Adrenal gland (tissue), 9 donors: ENCODE measurements at regions not wholly inside any gene's neighbourhood (a gene's known extent, or its start where the extent isn't known, plus 50 kb on each side); places are given as distances from the start of the nearest gene placed in this dataset.
"Not testable (repeated sequence)": the region's sequence is repeated elsewhere in the genome, so short reads cannot be mapped to it uniquely, and the experiment has no call there.

Source experiments
- DNase-seq, 7 donors: peaks; one replicate each; pipeline ENCODE4 v3.0.0-alpha.2; 2019 to 2020
- H3K27ac ChIP-seq, 5 donors: fragments of 200-600 bp; sonication (generic) in 4 of 5; 1 replicate in 3 of 5; 2 replicates in 2 of 5; pipeline versions ENCODE4 v1.5.1 to v1.8.0; 2016 to 2020; ENCODE audit warnings: mild to moderate bottlenecking in 1 of 5
- H3K27me3 ChIP-seq: fragments of 200-600 bp; 2 replicates; pipeline ENCODE4 v1.8.0; 2021
- H3K36me3 ChIP-seq, 2 donors: fragments of 200-600 bp; replicated peaks in 1 of 2; 1 replicate in 1 of 2; 2 replicates in 1 of 2; pipeline versions ENCODE4 v1.5.1 to v1.8.0; 2018 to 2022
- H3K4me1 ChIP-seq, 2 donors: fragments of 200-600 bp; replicated peaks in 1 of 2; 1 replicate in 1 of 2; 2 replicates in 1 of 2; pipeline versions ENCODE4 v1.5.1 to v1.8.0; 2018 to 2021
- H3K4me3 ChIP-seq, 4 donors: fragments of 200-600 bp; sonication (generic) in 3 of 4; one replicate each; pipeline ENCODE4 v1.5.1; 2016 to 2018
- H3K9me3 ChIP-seq, 3 donors: fragments of 200-600 bp; sonication (generic) in 1 of 3; replicated peaks in 1 of 3; 1 replicate in 2 of 3; 2 replicates in 1 of 3; pipeline versions ENCODE4 v1.5.1 to v1.8.0; 2016 to 2021
- CTCF ChIP-seq, 6 experiments: fragments of 450-650 bp in 4 of 6; fragments of 200-600 bp in 2 of 6; sonication (generic) in 1 of 6; IDR thresholded peaks; 1 replicate in 5 of 6; 2 replicates in 1 of 6; pipeline versions ENCODE4 v1.5.1 to v1.8.0; 2016 to 2021; ENCODE audit warnings: antibody characterized with exemption in 6 of 6, mild to moderate bottlenecking in 2 of 6, moderate library complexity in 1 of 6
- POLR2A ChIP-seq, 2 donors: fragments of 450-650 bp; IDR thresholded peaks; one replicate each; pipeline ENCODE4 v1.6.1; 2017; ENCODE audit warnings: antibody characterized with exemption in 2 of 2, mild to moderate bottlenecking in 2 of 2, moderate library complexity in 1 of 2
- WGBS, 4 donors: extraction: QIAGEN DNeasy Blood & Tissue Kit in 2 of 4; methylation state at CpG; one replicate each; pipeline versions ENCODE4 v1.1.5 to v1.1.7; 2013 to 2017; 5-methylcytosine and 5-hydroxymethylcytosine counted together
- intact Hi-C, 2 donors: fragments of 100-400 bp; cut with DNase I; formaldehyde crosslinking; loops; one replicate each; pipeline versions ENCODE4 v1.14.1 to v1.15.0; 2022 to 2023
- donor health status: healthy with polysubstance abuse.
- donor health status: Bipolar disorder and iron deficiency.
- donor health status: DM: yes; HTN: yes; CAD: no.
- donor health status: DM: no; HTN: no; CAD: no.
- donor health status: DM: no; HTN: no; CAD: no.

GRCh38 chr9:74037274-74037673 lies 459.9 kb upstream of the RORB start:
- TF ChIP-seq CTCF (IDR thresholded peaks at IDR 0.05): no peak
- no peak for TF ChIP-seq POLR2A (IDR thresholded peaks at IDR 0.05)
- no peaks in the 10 kb centered on the region for H3K27me3 ChIP-seq
- intact Hi-C loops: no loop called here
- WGBS, 4 donors: 77 to 94% (median 89%) methylated on average over 1 of the region's 1 CpG
- no peak overlapping the region for H3K27ac ChIP-seq
- H3K36me3 ChIP-seq: no peaks in the 10 kb centered on the region
- peaks cover 0 to 18% of the 10 kb centered on the region in 2 donors for H3K4me1 ChIP-seq
- H3K9me3 ChIP-seq: no peaks in the 10 kb centered on the region
- DNase-seq: no peak
- H3K4me3 ChIP-seq: no peak overlapping the region

GRCh38 chr9:74041588-74041987 lies 455.5 kb upstream of the RORB start:
- Histone ChIP-seq H3K4me3 (no peak overlapping the region), H3K27me3 (no peaks in the 10 kb centered on the region), H3K9me3 (no peaks in the 10 kb centered on the region), H3K36me3 (no peaks in the 10 kb centered on the region), H3K27ac (no peak overlapping the region), H3K4me1 (peaks cover 0 to 18% of the 10 kb centered on the region in 2 donors)
- no peak for TF ChIP-seq CTCF (IDR thresholded peaks at IDR 0.05)
- no peak for TF ChIP-seq POLR2A (IDR thresholded peaks at IDR 0.05)
- intact Hi-C loops: no loop called here
- no peak for DNase-seq

GRCh38 chr9:74044844-74045243 lies 452.3 kb upstream of the RORB start:
- Histone ChIP-seq H3K27me3 (no peaks in the 10 kb centered on the region), H3K36me3 (no peaks in the 10 kb centered on the region), H3K4me1 (no peaks in the 10 kb centered on the region), H3K27ac (no peak overlapping the region), H3K9me3 (no peaks in the 10 kb centered on the region), H3K4me3 (no peak overlapping the region)
- intact Hi-C loops: no loop called here
- TF ChIP-seq CTCF (IDR thresholded peaks at IDR 0.05): no peak
- TF ChIP-seq POLR2A (IDR thresholded peaks at IDR 0.05): no peak
- 56 to 67% (median 64%) methylated on average over 3 of the region's 3 CpGs for WGBS, 4 donors
- DNase-seq: no peak

- DNase-seq: no peak
- intact Hi-C loops: no loop called here
- TF ChIP-seq CTCF (IDR thresholded peaks at IDR 0.05): no peak
- TF ChIP-seq POLR2A (IDR thresholded peaks at IDR 0.05): no peak
- H3K36me3 ChIP-seq: no peaks in the 10 kb centered on the region
- no peaks in the 10 kb centered on the region for H3K4me1 ChIP-seq
- H3K4me3 ChIP-seq: no peak overlapping the region
- H3K27me3 ChIP-seq: no peaks in the 10 kb centered on the region
- no peak overlapping the region for H3K27ac ChIP-seq
- no peaks in the 10 kb centered on the region for H3K9me3 ChIP-seq
- WGBS, 4 donors: 61 to 75% (median 67%) methylated on average over 2 of the region's 2 CpGs
These were observed 441.1 kb upstream of the RORB start for GRCh38 chr9:74056023-74056422.

GRCh38 chr9:74057051-74057450 lies 440.1 kb upstream of the RORB start:
- H3K27ac ChIP-seq, H3K4me3 ChIP-seq, H3K9me3 ChIP-seq, intact Hi-C loops, DNase-seq, H3K4me1 ChIP-seq, H3K36me3 ChIP-seq, H3K27me3 ChIP-seq: not testable (repeated sequence)
